NCI-H2029 treated with DMSO at 0.1 percent for 48 hours (cell line): ENCODE measurements at regions not wholly inside any gene's neighbourhood (a gene's known extent, or its start where the extent isn't known, plus 50 kb on each side); places are given as distances from the start of the nearest gene placed in this dataset.

ENCODE experiments used
- DNase-seq: peaks from one replicate; lab custom pipeline; 2025; lab: John Stamatoyannopoulos, UW

DNA sequence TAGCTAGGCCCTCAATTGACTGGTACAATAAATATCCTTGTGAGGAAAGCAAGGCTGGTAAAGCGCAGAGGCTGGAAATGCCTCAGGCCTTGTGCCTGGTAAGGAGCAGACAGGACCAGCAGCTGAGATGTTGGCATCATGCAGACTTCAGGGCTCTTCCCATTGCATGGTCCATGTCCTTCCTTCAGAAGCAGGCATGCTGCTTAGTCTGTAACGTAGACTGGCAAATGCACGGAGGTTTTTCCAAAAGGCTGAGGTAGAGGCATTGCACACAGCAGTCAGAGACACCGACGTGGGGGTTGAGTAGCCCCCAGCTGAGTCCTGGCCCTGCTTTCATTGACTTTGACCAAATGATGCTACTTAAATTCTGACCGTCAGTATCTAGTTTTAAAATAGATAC lies 87.1 kb downstream of the ADRB2 start:
- no peak for DNase-seq

DNA sequence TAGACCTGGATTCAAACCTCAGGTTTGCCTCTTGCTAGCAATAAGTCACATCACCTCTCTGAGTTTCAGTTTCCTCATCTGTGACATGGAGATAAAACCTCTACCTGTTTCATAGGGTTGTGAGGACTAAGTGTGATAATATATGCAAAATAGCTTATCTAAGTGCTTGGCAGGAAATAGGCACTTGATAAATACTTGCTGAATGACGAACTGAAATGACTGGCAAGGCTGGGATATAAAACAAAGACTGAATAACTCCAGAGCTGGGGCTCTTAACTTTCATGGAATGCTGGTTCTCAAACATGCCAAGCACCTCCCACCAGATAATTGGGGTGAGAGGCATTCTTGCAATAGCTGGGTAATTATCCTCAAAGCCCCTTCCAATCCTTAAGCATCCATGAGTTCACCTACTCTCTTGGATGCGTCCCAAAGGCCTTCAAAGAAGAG lies 87.6 kb downstream of the ADRB2 start:
- DNase-seq = no peak

- DNase-seq = no peak
Measured at GRCh38 chr5:148915224-148915817, 88.9 kb downstream of the ADRB2 start.

DNA sequence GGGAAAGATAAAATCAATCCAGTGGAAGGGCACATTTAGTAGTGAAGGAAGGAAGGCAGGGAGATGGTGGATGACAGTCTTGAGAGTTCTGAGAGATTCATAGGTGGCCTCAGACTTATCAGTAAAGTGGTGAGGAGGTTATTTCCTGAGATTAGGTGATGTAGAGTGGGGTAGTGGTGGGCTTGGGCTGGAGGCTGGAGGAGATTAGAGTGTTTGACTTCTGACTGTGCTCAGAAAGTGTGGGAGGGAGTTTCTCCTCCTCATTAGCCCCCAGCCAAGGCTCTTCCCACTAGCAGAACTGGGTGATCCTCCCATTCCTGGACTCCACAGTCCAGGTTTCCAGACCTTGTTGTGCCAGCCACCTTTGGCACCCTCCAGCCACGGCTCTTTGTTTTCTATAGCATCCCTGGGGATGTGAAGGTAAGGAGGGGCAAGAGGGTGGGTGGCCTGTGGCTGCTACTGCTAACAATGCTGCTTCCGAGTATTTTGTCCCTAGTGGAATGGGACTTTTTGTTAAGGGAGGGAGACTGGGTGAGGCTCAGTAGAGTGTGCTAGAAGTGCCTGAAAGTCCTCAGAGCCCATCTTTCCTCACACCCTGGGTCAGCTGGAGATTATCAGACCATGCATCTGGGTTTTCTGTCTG lies 94.4 kb downstream of the ADRB2 start:
- DNase-seq = no peak

- no peak for DNase-seq
Measured at GRCh38 chr5:148921350-148921749, 94.9 kb downstream of the ADRB2 start.

DNA sequence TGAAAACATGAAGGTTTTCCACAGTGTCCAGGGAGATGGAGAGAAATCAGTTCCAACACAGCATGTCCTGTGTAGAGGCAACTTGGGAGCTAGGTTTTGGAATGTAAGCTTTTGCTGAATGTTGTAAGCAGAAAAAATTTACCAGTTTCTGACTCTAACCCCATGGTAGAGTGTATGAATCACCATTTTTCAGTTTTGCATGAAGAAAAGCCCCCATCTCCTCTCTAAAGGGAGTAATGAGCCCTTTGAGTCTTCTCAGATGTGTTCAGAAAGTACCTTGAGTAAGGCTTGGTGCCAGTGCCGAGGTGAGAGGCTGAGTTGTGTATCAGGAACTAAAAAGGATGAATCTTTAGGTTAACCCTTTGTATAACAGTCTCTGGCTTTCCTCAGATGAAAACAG lies 96.2 kb downstream of the ADRB2 start:
- no peak for DNase-seq

GRCh38 chr5:148923023-148923422 lies 96.6 kb downstream of the ADRB2 start:
- DNase-seq = no peak

DNA sequence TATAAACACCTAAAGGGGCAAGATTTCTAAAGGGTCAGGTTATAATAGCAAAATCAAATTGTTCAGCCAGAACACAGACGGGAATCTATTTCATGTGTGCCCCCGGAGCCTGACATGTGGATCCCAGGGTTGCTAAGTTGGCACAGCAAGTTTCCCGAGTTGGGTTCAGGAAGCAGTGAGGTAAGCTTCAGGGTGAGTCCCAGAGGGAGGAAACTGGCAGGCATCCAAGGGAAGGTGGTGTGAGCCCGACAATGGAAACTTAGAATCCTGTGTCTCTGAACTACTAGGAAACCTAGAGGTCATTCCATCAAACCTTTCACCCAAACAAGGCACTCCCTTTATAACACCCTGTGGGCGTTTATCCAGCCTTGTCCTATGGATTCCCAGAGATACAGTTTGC lies 98.4 kb downstream of the ADRB2 start:
- no peak for DNase-seq

GRCh38 chr5:148926207-148926606 lies 99.8 kb downstream of the ADRB2 start:
- no peak for DNase-seq

DNA sequence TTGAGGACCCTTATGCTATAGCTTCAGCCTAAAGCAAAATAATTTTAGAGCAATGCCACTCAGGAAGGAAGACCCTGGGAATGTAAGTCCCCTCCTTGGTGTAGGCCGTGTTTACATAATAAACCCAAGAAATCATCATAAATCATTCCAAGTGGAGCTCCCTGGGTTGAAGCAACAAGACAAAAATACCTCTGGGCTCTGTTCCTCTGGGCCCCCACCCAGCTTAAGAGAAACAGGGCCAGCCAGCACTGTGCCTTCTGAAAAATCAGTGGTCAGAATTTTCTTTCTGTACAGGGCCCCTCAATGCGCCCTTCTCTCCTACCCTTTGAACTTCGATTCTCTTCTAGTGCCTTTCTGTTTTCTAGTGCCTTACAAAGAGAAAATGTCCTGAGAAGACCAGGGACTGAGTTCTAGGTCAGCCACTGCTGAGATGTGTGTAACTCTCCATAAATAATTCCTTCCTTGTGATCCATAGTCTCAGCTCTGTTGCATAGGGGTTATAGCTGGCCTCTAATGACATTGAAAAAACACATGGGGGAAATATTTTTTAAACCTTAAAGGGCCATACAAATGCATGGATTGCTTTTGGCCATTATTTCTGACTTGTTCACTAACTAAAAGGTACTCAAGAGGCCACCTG lies 101.0 kb downstream of the ADRB2 start:
- no peak for DNase-seq

GRCh38 chr5:148928141-148928540 lies 101.7 kb downstream of the ADRB2 start:
- DNase-seq = no peak

DNA sequence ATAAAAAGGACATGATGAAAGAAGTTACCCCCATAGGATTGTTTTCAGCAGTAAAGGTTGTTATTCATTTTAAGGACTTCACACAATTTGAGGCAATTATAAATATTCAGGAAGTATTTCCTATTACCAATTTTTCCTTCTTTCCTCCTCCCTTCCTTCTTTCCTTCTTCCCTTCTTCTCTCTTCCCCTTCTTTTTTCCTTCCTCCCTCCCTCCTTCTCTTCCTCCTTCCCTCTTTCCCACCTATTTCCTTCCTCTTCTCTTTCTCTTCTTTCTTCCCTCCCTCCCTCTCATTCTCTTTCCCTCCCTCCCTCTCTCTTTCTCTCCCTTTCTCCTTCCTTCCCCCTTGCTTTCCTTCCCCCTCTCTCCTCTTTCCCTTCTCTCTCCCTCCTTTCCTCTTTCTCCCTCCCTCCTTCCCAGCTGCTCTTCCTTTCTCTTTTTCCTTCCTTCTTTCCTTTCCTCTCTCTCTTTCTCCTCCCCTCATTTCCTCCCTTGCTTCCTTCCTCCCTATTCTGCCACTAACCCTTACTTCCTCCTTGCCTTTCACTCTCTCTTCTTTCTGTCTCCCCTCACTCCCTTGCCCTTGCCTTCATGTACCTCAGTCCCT lies 105.1 kb downstream of the ADRB2 start:
- DNase-seq = no peak

DNA sequence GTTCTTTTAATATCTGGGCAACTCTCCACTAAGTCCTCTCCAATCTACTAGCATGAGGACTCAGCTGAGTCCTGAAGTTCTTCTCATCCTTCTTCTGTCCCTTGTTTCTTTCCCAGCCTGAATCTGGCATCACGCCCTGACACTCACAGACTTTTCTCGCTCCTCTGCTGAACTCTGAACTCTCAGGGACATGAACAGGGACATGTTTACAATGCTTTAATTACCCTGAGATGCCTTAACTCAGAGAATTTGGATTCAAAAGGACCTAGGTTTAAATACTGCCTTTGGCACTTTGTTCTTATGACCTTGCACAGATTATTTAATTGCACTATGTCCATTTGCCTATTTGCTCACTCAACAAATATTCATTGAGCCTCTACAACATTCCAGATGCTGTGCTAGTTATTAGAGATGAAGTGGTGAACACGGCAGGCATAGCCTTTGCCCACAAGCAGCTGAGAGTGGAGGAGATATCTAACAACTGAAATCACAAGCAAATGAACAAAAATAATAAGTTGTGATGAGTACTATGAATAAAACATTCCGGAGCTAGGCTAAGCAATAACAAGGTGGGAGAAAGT lies 106.0 kb downstream of the ADRB2 start:
- no peak for DNase-seq

- no peak for DNase-seq
Measured at GRCh38 chr5:148933903-148934432, 107.6 kb downstream of the ADRB2 start.

- no peak for DNase-seq
Measured at GRCh38 chr5:148934895-148935400, 108.5 kb downstream of the ADRB2 start.

DNA sequence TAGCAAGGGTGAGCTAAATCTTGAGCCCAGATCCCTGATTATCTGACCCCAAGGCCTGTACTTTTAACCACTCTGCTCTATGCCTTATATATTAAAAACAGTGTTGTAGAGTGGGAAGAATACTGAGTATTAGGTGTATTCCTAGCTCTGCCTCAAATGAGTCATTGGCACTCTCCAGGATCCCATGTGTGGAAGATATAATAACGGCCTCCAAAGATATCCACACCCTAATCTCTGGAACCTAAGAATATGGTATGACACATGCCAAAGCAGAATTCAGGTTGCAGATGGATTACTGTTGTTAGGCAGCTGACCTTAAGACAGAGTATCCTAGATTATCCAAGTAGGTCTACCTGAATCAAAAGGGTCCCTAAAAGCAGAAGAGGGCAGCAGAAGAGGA lies 110.8 kb downstream of the ADRB2 start:
- no peak for DNase-seq

DNA sequence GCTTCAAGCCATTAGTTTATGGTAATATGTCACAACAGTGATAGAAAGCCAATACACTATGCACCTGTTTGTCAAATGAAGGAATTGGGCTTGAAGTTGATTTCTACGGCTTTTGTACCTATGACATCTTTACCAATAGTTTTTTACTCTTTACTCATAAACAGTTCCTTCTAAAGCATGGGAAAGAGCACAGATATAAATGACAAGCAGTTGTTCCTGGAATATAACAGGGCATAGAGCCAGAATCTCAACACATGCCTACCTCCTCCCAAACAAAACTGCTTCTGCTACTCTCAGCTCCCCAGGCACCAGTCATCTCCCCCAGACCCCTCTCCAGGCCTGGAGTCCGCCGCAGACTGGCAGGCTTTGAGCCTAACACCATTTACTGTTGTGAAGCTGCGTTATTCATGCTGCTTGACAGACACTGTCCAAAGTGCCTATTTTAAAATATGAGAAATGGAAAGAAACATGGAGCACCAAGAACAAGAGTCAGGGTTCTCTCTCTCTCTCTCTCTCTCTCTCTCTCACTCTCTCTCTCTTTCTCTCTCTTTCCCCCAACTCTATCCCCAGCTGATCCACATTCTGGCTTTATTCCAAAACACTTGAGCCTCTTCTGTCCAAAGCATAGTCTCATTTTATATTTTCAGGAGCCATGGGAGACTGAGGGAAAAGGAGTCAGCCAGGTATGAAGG lies 111.6 kb downstream of the ADRB2 start:
- no peak for DNase-seq

DNA sequence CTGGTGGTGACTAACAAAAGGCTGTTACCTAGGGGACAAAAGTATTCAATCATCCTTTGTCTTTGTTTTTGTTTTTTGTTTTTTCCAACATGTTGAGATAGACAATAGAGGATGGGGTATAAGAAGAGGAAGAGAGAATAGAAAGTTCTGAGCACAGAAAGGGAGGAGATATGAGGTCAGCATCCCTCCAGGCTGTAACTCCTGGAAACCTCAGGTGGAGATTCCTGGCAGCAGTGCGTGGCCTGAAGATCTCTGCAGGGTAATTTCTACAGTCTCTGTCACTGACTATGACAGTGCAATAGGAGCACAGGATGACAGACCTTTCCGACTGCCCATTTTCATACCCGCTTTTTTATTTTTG lies 112.1 kb downstream of the ADRB2 start:
- DNase-seq = no peak

GRCh38 chr5:148939676-148940075 lies 113.3 kb downstream of the ADRB2 start:
- no peak for DNase-seq

DNA sequence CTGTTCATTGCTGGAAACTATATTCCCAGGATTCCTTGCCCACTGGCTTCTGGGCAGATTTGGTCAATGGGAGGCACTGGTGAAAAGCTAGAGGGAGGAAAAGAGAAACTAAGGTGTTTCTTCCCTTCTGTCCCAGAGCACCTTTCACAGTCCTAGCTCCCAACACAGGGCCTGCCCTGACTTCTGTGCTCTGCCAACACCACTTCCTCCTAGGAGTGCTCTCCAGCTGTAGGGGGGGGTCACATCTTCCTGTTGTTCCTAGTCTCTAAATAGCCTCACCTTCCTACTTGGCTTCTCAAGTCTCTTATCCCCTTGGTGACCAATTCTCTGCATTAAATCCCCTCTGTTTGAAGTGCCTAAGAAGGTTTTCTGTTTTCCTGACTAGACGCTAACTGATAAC lies 115.4 kb downstream of the ADRB2 start:
- no peak for DNase-seq

DNA sequence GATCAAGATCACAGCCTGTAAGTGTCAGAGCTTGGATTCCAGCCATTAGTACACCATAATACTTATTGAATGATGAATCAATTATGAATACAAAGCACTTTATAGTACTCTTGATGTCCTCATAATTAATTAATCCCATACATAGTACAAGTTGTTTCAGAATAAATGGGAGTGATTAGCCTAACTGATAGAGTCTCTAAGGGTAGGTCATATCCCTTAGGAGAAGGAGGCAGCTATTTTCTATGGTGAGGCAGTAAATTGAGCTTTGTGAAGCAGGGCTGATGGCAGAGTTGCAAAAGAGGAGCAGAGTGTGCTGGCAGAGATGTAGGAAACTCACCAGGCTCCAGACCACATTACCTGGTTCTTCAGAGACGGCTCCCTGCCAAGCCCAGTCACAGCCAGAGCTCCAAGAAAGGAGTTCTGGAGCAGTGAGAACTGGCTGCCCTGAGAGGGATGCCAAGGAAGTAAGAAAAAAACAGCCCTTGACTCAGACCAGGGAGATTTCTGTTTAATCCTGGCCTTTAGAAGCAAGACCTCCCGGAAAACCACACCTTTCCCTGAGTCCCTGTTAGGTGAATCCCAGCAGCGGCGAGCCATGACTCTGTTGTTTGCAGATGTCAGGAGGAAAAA lies 112.9 kb downstream of the SH3TC2 start:
- DNase-seq = no peak
